Adrenal gland (tissue), 9 donors: ENCODE measurements at regions not wholly inside any gene's neighbourhood (a gene's known extent, or its start where the extent isn't known, plus 50 kb on each side); places are given as distances from the start of the nearest gene placed in this dataset.

Experiments
- DNase-seq, 7 donors: peaks; one replicate each; pipeline ENCODE4 v3.0.0-alpha.2; 2019 to 2020
- H3K27ac ChIP-seq, 5 donors: fragments of 200-600 bp; sonication (generic) in 4 of 5; 1 replicate in 3 of 5; 2 replicates in 2 of 5; pipeline versions ENCODE4 v1.5.1 to v1.8.0; 2016 to 2020; ENCODE audit warnings: mild to moderate bottlenecking in 1 of 5
- H3K27me3 ChIP-seq: fragments of 200-600 bp; 2 replicates; pipeline ENCODE4 v1.8.0; 2021
- H3K36me3 ChIP-seq, 2 donors: fragments of 200-600 bp; replicated peaks in 1 of 2; 1 replicate in 1 of 2; 2 replicates in 1 of 2; pipeline versions ENCODE4 v1.5.1 to v1.8.0; 2018 to 2022
- H3K4me1 ChIP-seq, 2 donors: fragments of 200-600 bp; replicated peaks in 1 of 2; 1 replicate in 1 of 2; 2 replicates in 1 of 2; pipeline versions ENCODE4 v1.5.1 to v1.8.0; 2018 to 2021
- H3K4me3 ChIP-seq, 4 donors: fragments of 200-600 bp; sonication (generic) in 3 of 4; one replicate each; pipeline ENCODE4 v1.5.1; 2016 to 2018
- H3K9me3 ChIP-seq, 3 donors: fragments of 200-600 bp; sonication (generic) in 1 of 3; replicated peaks in 1 of 3; 1 replicate in 2 of 3; 2 replicates in 1 of 3; pipeline versions ENCODE4 v1.5.1 to v1.8.0; 2016 to 2021
- CTCF ChIP-seq, 6 experiments: fragments of 450-650 bp in 4 of 6; fragments of 200-600 bp in 2 of 6; sonication (generic) in 1 of 6; IDR thresholded peaks; 1 replicate in 5 of 6; 2 replicates in 1 of 6; pipeline versions ENCODE4 v1.5.1 to v1.8.0; 2016 to 2021; ENCODE audit warnings: antibody characterized with exemption in 6 of 6, mild to moderate bottlenecking in 2 of 6, moderate library complexity in 1 of 6
- POLR2A ChIP-seq, 2 donors: fragments of 450-650 bp; IDR thresholded peaks; one replicate each; pipeline ENCODE4 v1.6.1; 2017; ENCODE audit warnings: antibody characterized with exemption in 2 of 2, mild to moderate bottlenecking in 2 of 2, moderate library complexity in 1 of 2
- WGBS, 4 donors: extraction: QIAGEN DNeasy Blood & Tissue Kit in 2 of 4; methylation state at CpG; one replicate each; pipeline versions ENCODE4 v1.1.5 to v1.1.7; 2013 to 2017; 5-methylcytosine and 5-hydroxymethylcytosine counted together
- intact Hi-C, 2 donors: fragments of 100-400 bp; cut with DNase I; formaldehyde crosslinking; loops; one replicate each; pipeline versions ENCODE4 v1.14.1 to v1.15.0; 2022 to 2023
- donor health status: healthy with polysubstance abuse.
- donor health status: Bipolar disorder and iron deficiency.
- donor health status: DM: yes; HTN: yes; CAD: no.
- donor health status: DM: no; HTN: no; CAD: no.
- donor health status: DM: no; HTN: no; CAD: no.

GRCh38 chr1:185438936-185439335 is 121.9 kb upstream of the IVNS1ABP start:
- no peak for TF ChIP-seq POLR2A (IDR thresholded peaks at IDR 0.05)
- no peak for TF ChIP-seq CTCF (IDR thresholded peaks at IDR 0.05)
- Histone ChIP-seq H3K4me3 (no peak overlapping the region), H3K36me3 (no peaks in the 10 kb centered on the region), H3K27ac (no peak overlapping the region), H3K27me3 (no peaks in the 10 kb centered on the region), H3K9me3 (no peaks in the 10 kb centered on the region), H3K4me1 (peaks cover 0 to 24% of the 10 kb centered on the region in 2 donors)
- intact Hi-C loops = no loop called here
- DNase-seq = no peak

- DNase-seq = no peak
- Histone ChIP-seq H3K27ac (no peak overlapping the region), H3K9me3 (no peaks in the 10 kb centered on the region), H3K36me3 (no peaks in the 10 kb centered on the region), H3K4me3 (no peak overlapping the region), H3K27me3 (no peaks in the 10 kb centered on the region), H3K4me1 (peaks cover 0 to 14% of the 10 kb centered on the region in 2 donors)
- TF ChIP-seq POLR2A (IDR thresholded peaks at IDR 0.05) (no peak), CTCF (IDR thresholded peaks at IDR 0.05) (no peak)
- 77 to 91% (median 82%) methylated on average over 1 of the region's 1 CpG for WGBS, 4 donors
- intact Hi-C loops = no loop called here
These were observed 118.8 kb upstream of the IVNS1ABP start for GRCh38 chr1:185435696-185436379.

- Histone ChIP-seq H3K36me3 (no peaks in the 10 kb centered on the region), H3K27me3 (no peaks in the 10 kb centered on the region), H3K4me1 (peaks cover 0 to 10% of the 10 kb centered on the region in 2 donors), H3K9me3 (no peaks in the 10 kb centered on the region), H3K27ac (no peak overlapping the region), H3K4me3 (no peak overlapping the region)
- 90 to 100% (median 96%) methylated on average over 1 of the region's 1 CpG for WGBS, 4 donors
- intact Hi-C loops = no loop called here
- TF ChIP-seq CTCF (IDR thresholded peaks at IDR 0.05) (no peak), POLR2A (IDR thresholded peaks at IDR 0.05) (no peak)
- no peak for DNase-seq
These were observed 117.7 kb upstream of the IVNS1ABP start for GRCh38 chr1:185434721-185435120.

- intact Hi-C loops = no loop called here
- Histone ChIP-seq H3K4me3 (no peak overlapping the region), H3K4me1 (no peaks in the 10 kb centered on the region), H3K27ac (no peak overlapping the region), H3K36me3 (no peaks in the 10 kb centered on the region), H3K27me3 (no peaks in the 10 kb centered on the region), H3K9me3 (no peaks in the 10 kb centered on the region)
- TF ChIP-seq CTCF (IDR thresholded peaks at IDR 0.05) = no peak
- no peak for TF ChIP-seq POLR2A (IDR thresholded peaks at IDR 0.05)
- 59 to 65% (median 62%) methylated on average over 2 of the region's 2 CpGs for WGBS, 4 donors
- no peak for DNase-seq
These were observed 116.6 kb upstream of the IVNS1ABP start for GRCh38 chr1:185433667-185434066.
